Body of pancreas (tissue), 4 donors: ENCODE measurements at regions not wholly inside any gene's neighbourhood (a gene's known extent, or its start where the extent isn't known, plus 50 kb on each side); places are given as distances from the start of the nearest gene placed in this dataset.

Experiments
- POLR2A ChIP-seq, 3 donors: fragments of 450-650 bp; IDR thresholded peaks; one replicate each; pipeline ENCODE4 v1.6.1; 2016; ENCODE audit warnings: antibody characterized with exemption in 3 of 3, mild to moderate bottlenecking in 2 of 3
- TF ChIP-seq, protein P1 (sequence below), 7 experiments: fragments of 450-650 bp in 4 of 7; fragments of 200-600 bp in 3 of 7; sonication (generic) in 3 of 7; IDR thresholded peaks; one replicate each; pipeline ENCODE4 v1.5.1; 2016 to 2019; ENCODE audit warnings: antibody characterized with exemption in 7 of 7

DNA sequence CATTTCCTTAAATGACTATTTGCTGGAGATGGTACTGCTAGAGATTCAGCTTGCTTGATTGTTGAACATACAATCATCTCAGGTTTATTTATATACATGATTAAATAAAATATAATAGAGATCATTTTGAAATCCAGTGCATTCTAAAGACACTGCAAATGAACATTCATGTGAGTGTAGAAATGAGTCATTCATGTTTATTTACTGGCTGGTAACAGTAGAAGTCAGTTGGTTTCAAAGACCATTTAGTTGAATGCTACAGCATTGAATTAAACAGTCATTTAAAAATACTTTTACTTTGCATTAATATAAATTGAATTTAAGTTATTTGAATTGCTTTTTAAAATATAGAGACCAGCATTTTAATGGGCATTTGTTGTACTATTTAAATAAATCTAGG is 551.9 kb upstream of the GOLIM4 start:
- TF ChIP-seq, protein P1, sequence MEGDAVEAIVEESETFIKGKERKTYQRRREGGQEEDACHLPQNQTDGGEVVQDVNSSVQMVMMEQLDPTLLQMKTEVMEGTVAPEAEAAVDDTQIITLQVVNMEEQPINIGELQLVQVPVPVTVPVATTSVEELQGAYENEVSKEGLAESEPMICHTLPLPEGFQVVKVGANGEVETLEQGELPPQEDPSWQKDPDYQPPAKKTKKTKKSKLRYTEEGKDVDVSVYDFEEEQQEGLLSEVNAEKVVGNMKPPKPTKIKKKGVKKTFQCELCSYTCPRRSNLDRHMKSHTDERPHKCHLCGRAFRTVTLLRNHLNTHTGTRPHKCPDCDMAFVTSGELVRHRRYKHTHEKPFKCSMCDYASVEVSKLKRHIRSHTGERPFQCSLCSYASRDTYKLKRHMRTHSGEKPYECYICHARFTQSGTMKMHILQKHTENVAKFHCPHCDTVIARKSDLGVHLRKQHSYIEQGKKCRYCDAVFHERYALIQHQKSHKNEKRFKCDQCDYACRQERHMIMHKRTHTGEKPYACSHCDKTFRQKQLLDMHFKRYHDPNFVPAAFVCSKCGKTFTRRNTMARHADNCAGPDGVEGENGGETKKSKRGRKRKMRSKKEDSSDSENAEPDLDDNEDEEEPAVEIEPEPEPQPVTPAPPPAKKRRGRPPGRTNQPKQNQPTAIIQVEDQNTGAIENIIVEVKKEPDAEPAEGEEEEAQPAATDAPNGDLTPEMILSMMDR (IDR thresholded peaks at IDR 0.05), result no peak
- no peak for TF ChIP-seq POLR2A (IDR thresholded peaks at IDR 0.05)
